ENCODE measurements at regions not wholly inside any gene's neighbourhood (a gene's known extent, or its start where the extent isn't known, plus 50 kb on each side); places are given as distances from the start of the nearest gene placed in this dataset.

- TF ChIP-seq MNT (IDR thresholded peaks at IDR 0.05) (no peak), MYPOP (CRISPR knock-in tag; IDR thresholded peaks at IDR 0.05) (no peak), HCFC1 (IDR thresholded peaks at IDR 0.05; ENCODE audit: low read depth, low read length) (no peak), ZNF737 (CRISPR knock-in tag; IDR thresholded peaks at IDR 0.05; ENCODE audit: borderline replicate concordance) (no peak), ZNF770 (CRISPR knock-in tag; IDR thresholded peaks at IDR 0.05) (no peak), RFXANK (CRISPR knock-in tag; IDR thresholded peaks at IDR 0.05) (no peak), NR2C2 (CRISPR knock-in tag; IDR thresholded peaks at IDR 0.05; ENCODE audit: borderline replicate concordance) (no peak), EZH2 (conservative IDR thresholded peaks at IDR 0.05; ENCODE audit: low read depth, low read length) (no peak), ZNF674 (CRISPR knock-in tag; IDR thresholded peaks at IDR 0.05; ENCODE audit: low read depth) (no peak), PAF1 (CRISPR knock-in tag; IDR thresholded peaks at IDR 0.05) (no peak), ZFP41 (CRISPR knock-in tag; IDR thresholded peaks at IDR 0.05; ENCODE audit: borderline replicate concordance) (no peak), MED13 (CRISPR knock-in tag; IDR thresholded peaks at IDR 0.05) (no peak)
These were observed 72.6 kb upstream of the NOL4 start (continued) for GRCh38 chr18:34297287-34297686.
